K562 (cell line): ENCODE measurements at regions not wholly inside any gene's neighbourhood (a gene's known extent, or its start where the extent isn't known, plus 50 kb on each side); places are given as distances from the start of the nearest gene placed in this dataset.

Experiments used
- ATAC-seq: fragments of 200-7000 bp; cut with Tn5 transposase; 3 replicates; pipeline ENCODE4 v1.9.1; 2020; ENCODE audit warnings: moderate library complexity
- BruUV-seq: library from RNA; stranded (reverse); fragments of 400-500 nt; replicated peaks from 2 replicates; lab custom pipeline; 2021; lab: Mats Ljungman, UMichigan
- CTCF ChIA-PET: fragments of 300-600 bp; formaldehyde crosslinking; extraction: SDS; loops from one replicate; lab custom pipeline; 2021; ENCODE audit warnings: low intra/inter-chr PET ratio; lab: Yijun Ruan, JAX
- POLR2A ChIA-PET: fragments of 300-600, 350-650 bp; sonication (Branson Sonifier 250); formaldehyde crosslinking; extraction: SDS; loops from one replicate; lab custom pipeline; 2021; ENCODE audit warnings: antibody characterized with exemption, inconsistent platforms; lab: Yijun Ruan, JAX
- DNase-seq, 4 experiments: peaks; one replicate each; pipeline versions ENCODE4 v3.0.0 to v3.0.0-alpha.2; 2011 to 2018; ENCODE audit warnings: low spot score in 3 of 4, mixed read lengths in 3 of 4; ENCODE audit errors: extremely low read depth in 1 of 4
- FAIRE-seq: peaks from 2 replicates; lab custom pipeline; 2011; peaks lifted over from hg19 to GRCh38; lab: Jason Lieb, UNC
- H2AFZ ChIP-seq: 2 replicates; pipeline ENCODE4 v1.6.0; 2011; ENCODE audit warnings: low read depth, low read length, control low read depth, inconsistent platforms
- H3K27ac ChIP-seq: fragments of 200-600 bp; 3 replicates; pipeline ENCODE4 v1.8.0; 2011; ENCODE audit warnings: low read depth, mild to moderate bottlenecking, control low read depth, inconsistent platforms, low read length, moderate library complexity, mixed read lengths; ENCODE audit errors: extremely low read depth
- H3K27me3 ChIP-seq, 2 experiments: fragments of 300-600 bp in 1 of 2; 2 replicates in 1 of 2; 3 replicates in 1 of 2; pipeline versions ENCODE4 v1.6.0 to v1.8.0; 2011; ENCODE audit warnings: inconsistent platforms in 2 of 2, low read length in 2 of 2, mild to moderate bottlenecking in 1 of 2, mixed read lengths in 1 of 2, moderate library complexity in 1 of 2; ENCODE audit not compliant: control insufficient read depth in 2 of 2, insufficient read depth in 2 of 2
- H3K36me3 ChIP-seq: fragments of 300-600 bp; 3 replicates; pipeline ENCODE4 v1.8.0; 2011; ENCODE audit warnings: mild to moderate bottlenecking, low read length, inconsistent platforms; ENCODE audit not compliant: control insufficient read depth, insufficient read depth
- H3K4me1 ChIP-seq, 2 experiments: fragments of 200-600 bp in 1 of 2; replicated peaks in 1 of 2; 2 replicates in 1 of 2; 3 replicates in 1 of 2; pipeline versions ENCODE4 v1.5.1 to v1.8.0; 2011; ENCODE audit warnings: inconsistent platforms in 2 of 2, low read length in 2 of 2, mild to moderate bottlenecking in 1 of 2, mixed read lengths in 1 of 2, moderate library complexity in 1 of 2; ENCODE audit not compliant: control insufficient read depth in 2 of 2, insufficient read depth in 2 of 2
- H3K4me2 ChIP-seq: 2 replicates; pipeline ENCODE4 v1.6.1; 2011; ENCODE audit warnings: low read length, control low read depth, inconsistent platforms, mixed read lengths; ENCODE audit not compliant: insufficient read depth
- H3K4me3 ChIP-seq: fragments of 200-600 bp; sonication (generic), shearing (Covaris generic); 2 replicates; pipeline ENCODE4 v1.5.1; 2016; ENCODE audit warnings: control low read depth, inconsistent platforms
- H3K79me2 ChIP-seq: fragments of 200-600 bp; 3 replicates; pipeline ENCODE4 v1.8.0; 2011; ENCODE audit warnings: low read length, inconsistent platforms; ENCODE audit not compliant: control insufficient read depth, insufficient read depth
- H3K9ac ChIP-seq, 2 experiments: 2 replicates each; pipeline versions ENCODE4 v1.6.0 to v1.6.1; 2011; ENCODE audit warnings: low read depth in 2 of 2, low read length in 2 of 2, control low read depth in 1 of 2, inconsistent platforms in 1 of 2, mild to moderate bottlenecking in 1 of 2, mixed read lengths in 1 of 2; ENCODE audit not compliant: insufficient read depth in 1 of 2
- H3K9me1 ChIP-seq: one replicate; pipeline ENCODE4 v1.6.0; 2011; ENCODE audit warnings: inconsistent platforms, mild to moderate bottlenecking, low read length, moderate library complexity; ENCODE audit not compliant: control insufficient read depth, insufficient read depth
- H3K9me3 ChIP-seq: replicated peaks from 2 replicates; pipeline ENCODE4 v1.5.1; 2011; ENCODE audit warnings: low read depth, low read length, inconsistent platforms; ENCODE audit not compliant: control insufficient read depth, insufficient read depth
- H4K20me1 ChIP-seq: replicated peaks from 2 replicates; pipeline ENCODE4 v1.6.1; 2011; ENCODE audit warnings: low read length, inconsistent platforms, mixed read lengths; ENCODE audit not compliant: control insufficient read depth, insufficient read depth
- BCL6 ChIP-seq: fragments of 250-450 bp; sonication (Bioruptor Pico); IDR thresholded peaks from 2 replicates; pipeline ENCODE4 v1.4.0; 2020
- CC2D1A ChIP-seq: fragments of 450-650 bp; IDR thresholded peaks from 2 replicates; pipeline ENCODE4 v1.6.1; 2017; ENCODE audit warnings: mild to moderate bottlenecking
- EP400 ChIP-seq: fragments of 450-650 bp; IDR thresholded peaks from 2 replicates; pipeline ENCODE4 v1.6.1; 2017; ENCODE audit warnings: antibody characterized with exemption, mild to moderate bottlenecking, moderate library complexity
- ETV5 ChIP-seq: sonication (generic); formaldehyde crosslinking; IDR thresholded peaks from 2 replicates; pipeline ENCODE4 v1.4.0; 2020; ENCODE audit warnings: low read depth, mild to moderate bottlenecking, missing genetic modification reagents
- FIP1L1 ChIP-seq: fragments of 200-400 bp; formaldehyde crosslinking; IDR thresholded peaks from 2 replicates; pipeline ENCODE4 v1.6.1; 2018; ENCODE audit warnings: mild to moderate bottlenecking, low read depth, low read length; ENCODE audit not compliant: poor library complexity, severe bottlenecking
- NONO ChIP-seq, 2 experiments: fragments of 200-400 bp in 1 of 2; fragments of 450-650 bp in 1 of 2; formaldehyde crosslinking in 1 of 2; IDR thresholded peaks; 2 replicates each; pipeline ENCODE4 v1.6.1; 2017; ENCODE audit warnings: low read depth in 2 of 2, mild to moderate bottlenecking in 2 of 2, moderate library complexity in 2 of 2, low read length in 1 of 2
- PRPF4 ChIP-seq: fragments of 200-400 bp; formaldehyde crosslinking; IDR thresholded peaks from one replicate; pipeline ENCODE4 v1.6.1; 2017; ENCODE audit warnings: low read length, low read depth, mild to moderate bottlenecking; ENCODE audit not compliant: insufficient read depth, poor library complexity, severe bottlenecking
- RBM14 ChIP-seq: fragments of 200-400 bp; formaldehyde crosslinking; IDR thresholded peaks from 2 replicates; pipeline ENCODE4 v1.6.1; 2018; ENCODE audit warnings: low read depth, mild to moderate bottlenecking, low read length, moderate library complexity, borderline replicate concordance; ENCODE audit not compliant: insufficient read depth
- TAF9B ChIP-seq: fragments of 450-650 bp; IDR thresholded peaks from 2 replicates; pipeline ENCODE4 v1.6.1; 2018; ENCODE audit warnings: mild to moderate bottlenecking; ENCODE audit not compliant: partially characterized antibody
- TSC22D4 ChIP-seq: fragments of 450-650 bp; IDR thresholded peaks from 2 replicates; pipeline ENCODE4 v1.6.1; 2016; ENCODE audit warnings: missing genetic modification characterization, missing biosample characterization, control low read depth
- ZNF311 ChIP-seq: fragments of 250-450 bp; sonication (Bioruptor Pico); IDR thresholded peaks from 2 replicates; pipeline ENCODE4 v1.4.0; 2020; ENCODE audit warnings: mild to moderate bottlenecking, moderate library complexity
- ZNF584 ChIP-seq: fragments of 200-800 bp; sonication (Bioruptor generic); IDR thresholded peaks from 2 replicates; pipeline ENCODE4 v1.6.1; 2016; ENCODE audit warnings: low read depth, mild to moderate bottlenecking, missing genetic modification characterization, missing compliant biosample characterization
- WGBS: fragments of 100-300 bp; shearing (Covaris generic); methylation state at CpG from one replicate; pipeline ENCODE4 v1.1.6; 2016; ENCODE audit warnings: low coverage, mixed read lengths; ENCODE audit not compliant: insufficient coverage; ENCODE audit errors: missing lambda C conversion rate; 5-methylcytosine and 5-hydroxymethylcytosine counted together
- in situ Hi-C: fragments of 300-500 bp; cut with MboI; formaldehyde crosslinking; loops from 4 replicates; pipeline ENCODE4 v1.15.0; 2018; ENCODE audit warnings: inconsistent platforms, mixed read lengths
- intact Hi-C: fragments of 100-400 bp; cut with micrococcal nuclease; formaldehyde crosslinking; loops from 2 replicates; pipeline ENCODE4 v1.14.2; 2022
- TF ChIP-seq, protein P1 (sequence below), 3 experiments: IDR thresholded peaks in 2 of 3; conservative IDR thresholded peaks in 1 of 3; 2 replicates each; pipeline ENCODE4 v1.5.1; 2011 to 2012; ENCODE audit warnings: low read length in 3 of 3, mild to moderate bottlenecking in 3 of 3, control low read depth in 2 of 3, improper control_type of control experiment in 1 of 3, inconsistent platforms in 1 of 3, low read depth in 1 of 3, mixed read lengths in 1 of 3, moderate library complexity in 1 of 3; ENCODE audit not compliant: insufficient read depth in 2 of 3
- TF ChIP-seq, protein P2 (sequence below): fragments of 250-450 bp; sonication (Bioruptor Pico); IDR thresholded peaks from 2 replicates; pipeline ENCODE4 v1.4.0; 2020; ENCODE audit warnings: mild to moderate bottlenecking, moderate library complexity, borderline replicate concordance
- TF ChIP-seq, protein P3 (sequence below): fragments of 450-650 bp; formaldehyde crosslinking; IDR thresholded peaks from 2 replicates; pipeline ENCODE4 v1.4.0; 2020; ENCODE audit warnings: mild to moderate bottlenecking, moderate library complexity
- TF ChIP-seq, protein P4 (sequence below): fragments of 250-450 bp; sonication (Bioruptor Pico); IDR thresholded peaks from 2 replicates; pipeline ENCODE4 v1.8.0; 2022; ENCODE audit warnings: moderate library complexity, mild to moderate bottlenecking, inconsistent platforms

DNA sequence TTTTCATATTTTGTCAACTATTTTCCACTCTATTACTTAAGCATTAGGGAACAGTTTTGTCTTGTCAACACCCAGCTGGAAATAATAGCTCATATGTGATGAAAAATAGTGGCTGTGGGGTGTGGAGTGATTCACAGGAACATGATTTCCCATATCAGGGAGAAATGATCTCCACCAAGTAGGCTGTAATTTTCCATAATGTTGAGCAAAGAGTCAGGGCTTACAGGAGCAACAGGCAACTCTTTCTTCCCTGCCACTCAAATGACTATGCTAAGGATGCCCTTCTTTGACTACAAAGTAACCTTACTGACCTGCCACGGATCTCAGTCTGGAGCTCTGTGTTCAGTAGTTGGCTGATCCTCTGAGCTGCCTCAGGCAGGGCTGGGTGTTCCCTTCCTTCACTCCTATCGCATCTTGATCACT is 90.0 kb upstream of the GATB start:
- ChIA-PET CTCF (no interaction called here), POLR2A (no interaction called here)
- DNase-seq = no peak
- ATAC-seq = no peak
- H3K4me1 ChIP-seq = no peaks in the 10 kb centered on the region
- H3K27me3 ChIP-seq = no peaks in the 10 kb centered on the region
- H3K9ac ChIP-seq = no peak overlapping the region
- no peak overlapping the region for H2AFZ ChIP-seq
- H3K79me2 ChIP-seq = no peaks in the 10 kb centered on the region
- H3K36me3 ChIP-seq = no peaks in the 10 kb centered on the region
- no peaks in the 10 kb centered on the region for H3K9me3 ChIP-seq
- H3K27ac ChIP-seq = no peak overlapping the region
- peak; percentile 23 for FAIRE-seq
- WGBS = 5% methylated on average over 2 of the region's 2 CpGs
- no peak overlapping the region for H3K4me2 ChIP-seq
- H3K9me1 ChIP-seq = no peaks in the 10 kb centered on the region
- no peaks in the 10 kb centered on the region for H4K20me1 ChIP-seq
- no TSS peak for BruUV-seq
- intact Hi-C loops (no loop called here), in situ Hi-C loops (no loop called here)
- no peak overlapping the region for H3K4me3 ChIP-seq
- no peak for TF ChIP-seq EP400
- TF ChIP-seq, protein P1, sequence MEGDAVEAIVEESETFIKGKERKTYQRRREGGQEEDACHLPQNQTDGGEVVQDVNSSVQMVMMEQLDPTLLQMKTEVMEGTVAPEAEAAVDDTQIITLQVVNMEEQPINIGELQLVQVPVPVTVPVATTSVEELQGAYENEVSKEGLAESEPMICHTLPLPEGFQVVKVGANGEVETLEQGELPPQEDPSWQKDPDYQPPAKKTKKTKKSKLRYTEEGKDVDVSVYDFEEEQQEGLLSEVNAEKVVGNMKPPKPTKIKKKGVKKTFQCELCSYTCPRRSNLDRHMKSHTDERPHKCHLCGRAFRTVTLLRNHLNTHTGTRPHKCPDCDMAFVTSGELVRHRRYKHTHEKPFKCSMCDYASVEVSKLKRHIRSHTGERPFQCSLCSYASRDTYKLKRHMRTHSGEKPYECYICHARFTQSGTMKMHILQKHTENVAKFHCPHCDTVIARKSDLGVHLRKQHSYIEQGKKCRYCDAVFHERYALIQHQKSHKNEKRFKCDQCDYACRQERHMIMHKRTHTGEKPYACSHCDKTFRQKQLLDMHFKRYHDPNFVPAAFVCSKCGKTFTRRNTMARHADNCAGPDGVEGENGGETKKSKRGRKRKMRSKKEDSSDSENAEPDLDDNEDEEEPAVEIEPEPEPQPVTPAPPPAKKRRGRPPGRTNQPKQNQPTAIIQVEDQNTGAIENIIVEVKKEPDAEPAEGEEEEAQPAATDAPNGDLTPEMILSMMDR (IDR thresholded peaks at IDR 0.05 in 2 of 3, conservative IDR thresholded peaks at IDR 0.05 in 1 of 3; ENCODE audit: insufficient read depth in 2 of 3, low read depth in 1 of 3, low read length in 3 of 3) = no peak
- TF ChIP-seq TSC22D4 = no peak
- TF ChIP-seq, protein P2, sequence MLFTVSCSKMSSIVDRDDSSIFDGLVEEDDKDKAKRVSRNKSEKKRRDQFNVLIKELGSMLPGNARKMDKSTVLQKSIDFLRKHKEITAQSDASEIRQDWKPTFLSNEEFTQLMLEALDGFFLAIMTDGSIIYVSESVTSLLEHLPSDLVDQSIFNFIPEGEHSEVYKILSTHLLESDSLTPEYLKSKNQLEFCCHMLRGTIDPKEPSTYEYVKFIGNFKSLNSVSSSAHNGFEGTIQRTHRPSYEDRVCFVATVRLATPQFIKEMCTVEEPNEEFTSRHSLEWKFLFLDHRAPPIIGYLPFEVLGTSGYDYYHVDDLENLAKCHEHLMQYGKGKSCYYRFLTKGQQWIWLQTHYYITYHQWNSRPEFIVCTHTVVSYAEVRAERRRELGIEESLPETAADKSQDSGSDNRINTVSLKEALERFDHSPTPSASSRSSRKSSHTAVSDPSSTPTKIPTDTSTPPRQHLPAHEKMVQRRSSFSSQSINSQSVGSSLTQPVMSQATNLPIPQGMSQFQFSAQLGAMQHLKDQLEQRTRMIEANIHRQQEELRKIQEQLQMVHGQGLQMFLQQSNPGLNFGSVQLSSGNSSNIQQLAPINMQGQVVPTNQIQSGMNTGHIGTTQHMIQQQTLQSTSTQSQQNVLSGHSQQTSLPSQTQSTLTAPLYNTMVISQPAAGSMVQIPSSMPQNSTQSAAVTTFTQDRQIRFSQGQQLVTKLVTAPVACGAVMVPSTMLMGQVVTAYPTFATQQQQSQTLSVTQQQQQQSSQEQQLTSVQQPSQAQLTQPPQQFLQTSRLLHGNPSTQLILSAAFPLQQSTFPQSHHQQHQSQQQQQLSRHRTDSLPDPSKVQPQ = no peak
- TF ChIP-seq RBM14 = no peak
- no peak for TF ChIP-seq NONO (IDR thresholded peaks at IDR 0.05; ENCODE audit: low read depth in 2 of 2, low read length in 1 of 2)
- TF ChIP-seq ETV5 (CRISPR knock-in tag) = no peak
- TF ChIP-seq CC2D1A = no peak
- no peak for TF ChIP-seq PRPF4
- TF ChIP-seq BCL6 = no peak
- TF ChIP-seq TAF9B = no peak
- no peak for TF ChIP-seq ZNF311 (CRISPR knock-in tag)
- no peak for TF ChIP-seq FIP1L1
- TF ChIP-seq, protein P3, sequence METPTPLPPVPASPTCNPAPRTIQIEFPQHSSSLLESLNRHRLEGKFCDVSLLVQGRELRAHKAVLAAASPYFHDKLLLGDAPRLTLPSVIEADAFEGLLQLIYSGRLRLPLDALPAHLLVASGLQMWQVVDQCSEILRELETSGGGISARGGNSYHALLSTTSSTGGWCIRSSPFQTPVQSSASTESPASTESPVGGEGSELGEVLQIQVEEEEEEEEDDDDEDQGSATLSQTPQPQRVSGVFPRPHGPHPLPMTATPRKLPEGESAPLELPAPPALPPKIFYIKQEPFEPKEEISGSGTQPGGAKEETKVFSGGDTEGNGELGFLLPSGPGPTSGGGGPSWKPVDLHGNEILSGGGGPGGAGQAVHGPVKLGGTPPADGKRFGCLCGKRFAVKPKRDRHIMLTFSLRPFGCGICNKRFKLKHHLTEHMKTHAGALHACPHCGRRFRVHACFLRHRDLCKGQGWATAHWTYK (CRISPR knock-in tag) = no peak
- TF ChIP-seq ZNF584 (CRISPR knock-in tag) = no peak
- TF ChIP-seq, protein P4, sequence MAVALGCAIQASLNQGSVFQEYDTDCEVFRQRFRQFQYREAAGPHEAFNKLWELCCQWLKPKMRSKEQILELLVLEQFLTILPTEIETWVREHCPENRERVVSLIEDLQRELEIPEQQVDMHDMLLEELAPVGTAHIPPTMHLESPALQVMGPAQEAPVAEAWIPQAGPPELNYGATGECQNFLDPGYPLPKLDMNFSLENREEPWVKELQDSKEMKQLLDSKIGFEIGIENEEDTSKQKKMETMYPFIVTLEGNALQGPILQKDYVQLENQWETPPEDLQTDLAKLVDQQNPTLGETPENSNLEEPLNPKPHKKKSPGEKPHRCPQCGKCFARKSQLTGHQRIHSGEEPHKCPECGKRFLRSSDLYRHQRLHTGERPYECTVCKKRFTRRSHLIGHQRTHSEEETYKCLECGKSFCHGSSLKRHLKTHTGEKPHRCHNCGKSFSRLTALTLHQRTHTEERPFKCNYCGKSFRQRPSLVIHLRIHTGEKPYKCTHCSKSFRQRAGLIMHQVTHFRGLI = no peak
